GM13977 (cell line): ENCODE measurements at regions not wholly inside any gene's neighbourhood (a gene's known extent, or its start where the extent isn't known, plus 50 kb on each side); places are given as distances from the start of the nearest gene placed in this dataset.

ENCODE experiments used
- DNase-seq: peaks from one replicate; pipeline ENCODE4 v3.0.0; 2012; ENCODE audit warnings: low spot score
- in situ Hi-C: fragments of 300-500 bp; cut with MboI; formaldehyde crosslinking; loops from one replicate; pipeline ENCODE4 v1.12.0; 2022; ENCODE audit warnings: low sequenced_read_pairs, low pct_unique_long_range_greater_than_20kb, mixed read lengths, inconsistent platforms; ENCODE audit not compliant: unreplicated experiment
- TF ChIP-seq, protein P1 (sequence below): IDR thresholded peaks from 2 replicates; pipeline ENCODE4 v1.5.1; 2012; ENCODE audit warnings: mild to moderate bottlenecking, control low read depth; ENCODE audit not compliant: insufficient read depth; ENCODE audit errors: extremely low read depth, missing control alignments

DNA sequence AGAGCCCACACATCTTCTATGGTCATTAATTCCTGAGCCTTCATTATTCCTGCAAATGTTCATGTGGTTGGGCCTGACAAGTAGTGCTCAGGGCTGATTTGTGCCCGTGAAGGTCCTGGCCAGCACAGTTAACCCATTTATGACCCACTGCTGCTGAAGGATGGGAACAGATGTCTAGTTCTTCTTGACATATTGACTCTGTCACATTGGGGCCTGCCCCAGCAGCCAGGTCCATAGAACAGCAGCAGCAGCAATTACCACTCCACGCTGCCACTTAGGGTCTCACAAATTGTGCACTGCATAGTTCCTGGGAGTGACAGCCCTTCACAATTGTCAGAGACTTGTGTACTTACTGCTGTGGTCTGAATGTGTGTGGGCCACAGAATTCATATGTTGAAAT, 442.3 kb upstream of the RGPD4 start:
- in situ Hi-C loops: no loop called here
- DNase-seq: no peak

DNA sequence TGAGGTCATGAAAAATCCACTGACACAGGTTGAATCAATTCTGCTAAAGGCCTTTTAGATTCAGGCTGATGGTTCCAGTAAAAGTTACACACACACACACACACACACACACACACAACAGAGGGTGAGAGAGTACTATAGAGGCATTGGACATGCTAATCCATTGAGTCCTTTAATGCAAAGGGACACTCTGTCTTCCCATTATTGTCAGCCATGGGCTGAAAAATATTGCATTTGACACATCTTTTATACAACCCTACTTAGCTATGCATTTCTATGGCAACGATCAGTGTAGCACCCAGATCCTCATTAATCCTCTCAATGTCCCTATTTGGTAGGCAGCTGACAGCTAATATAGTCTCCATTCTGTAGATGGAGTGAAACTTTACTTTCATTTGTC, 440.8 kb upstream of the RGPD4 start:
- in situ Hi-C loops: no loop called here
- TF ChIP-seq, protein P1, sequence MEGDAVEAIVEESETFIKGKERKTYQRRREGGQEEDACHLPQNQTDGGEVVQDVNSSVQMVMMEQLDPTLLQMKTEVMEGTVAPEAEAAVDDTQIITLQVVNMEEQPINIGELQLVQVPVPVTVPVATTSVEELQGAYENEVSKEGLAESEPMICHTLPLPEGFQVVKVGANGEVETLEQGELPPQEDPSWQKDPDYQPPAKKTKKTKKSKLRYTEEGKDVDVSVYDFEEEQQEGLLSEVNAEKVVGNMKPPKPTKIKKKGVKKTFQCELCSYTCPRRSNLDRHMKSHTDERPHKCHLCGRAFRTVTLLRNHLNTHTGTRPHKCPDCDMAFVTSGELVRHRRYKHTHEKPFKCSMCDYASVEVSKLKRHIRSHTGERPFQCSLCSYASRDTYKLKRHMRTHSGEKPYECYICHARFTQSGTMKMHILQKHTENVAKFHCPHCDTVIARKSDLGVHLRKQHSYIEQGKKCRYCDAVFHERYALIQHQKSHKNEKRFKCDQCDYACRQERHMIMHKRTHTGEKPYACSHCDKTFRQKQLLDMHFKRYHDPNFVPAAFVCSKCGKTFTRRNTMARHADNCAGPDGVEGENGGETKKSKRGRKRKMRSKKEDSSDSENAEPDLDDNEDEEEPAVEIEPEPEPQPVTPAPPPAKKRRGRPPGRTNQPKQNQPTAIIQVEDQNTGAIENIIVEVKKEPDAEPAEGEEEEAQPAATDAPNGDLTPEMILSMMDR: no peak
- DNase-seq: no peak

More for the DNA sequence above, 442.3 kb upstream of the RGPD4 start:
- TF ChIP-seq, protein P1: no peak

DNA sequence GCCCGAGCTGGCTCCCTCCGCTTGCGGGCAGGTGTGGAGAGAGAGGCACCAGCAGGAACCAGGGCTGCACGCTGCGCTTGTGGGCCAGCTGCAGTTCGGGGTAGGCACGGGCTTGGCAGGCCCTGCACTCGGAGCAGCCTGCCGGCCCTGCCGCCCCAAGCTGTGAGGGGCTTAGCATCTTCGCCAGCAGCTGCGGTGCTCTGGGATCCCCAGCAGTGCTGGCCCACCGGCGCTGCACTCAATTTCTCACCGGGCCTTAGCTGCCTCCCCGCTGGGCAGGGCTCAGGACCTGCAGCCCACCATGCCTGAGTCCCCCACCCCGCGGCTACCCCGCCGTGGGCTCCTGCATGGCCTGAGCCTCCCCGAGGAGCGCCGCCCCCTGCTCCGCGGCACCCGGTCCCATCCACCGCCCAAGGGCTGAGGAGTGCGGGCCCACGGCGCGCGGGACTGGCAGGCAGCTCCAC, 434.4 kb upstream of the RGPD4 start:
- no peak for DNase-seq
- in situ Hi-C loops: no loop called here
- TF ChIP-seq, protein P1: no peak

DNA sequence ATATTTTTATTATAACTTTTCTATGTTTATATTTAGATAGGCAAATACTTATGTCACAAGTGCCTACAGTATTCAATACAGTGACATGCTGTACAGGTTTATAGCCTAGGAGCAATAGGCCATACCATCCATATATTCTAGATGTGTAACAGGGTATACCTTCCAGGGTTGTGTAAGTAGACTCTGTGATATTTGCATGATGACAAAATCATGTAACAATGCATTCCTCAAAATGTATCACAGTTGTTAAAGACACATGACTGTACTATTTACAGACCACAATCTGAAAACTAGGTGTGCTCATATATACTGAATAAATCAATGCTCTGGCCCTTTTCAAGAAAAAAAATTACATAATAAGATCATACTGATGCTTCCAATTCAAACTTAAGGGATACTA, 433.2 kb upstream of the RGPD4 start:
- no peak for DNase-seq
- in situ Hi-C loops: no loop called here
- TF ChIP-seq, protein P1: no peak

DNA sequence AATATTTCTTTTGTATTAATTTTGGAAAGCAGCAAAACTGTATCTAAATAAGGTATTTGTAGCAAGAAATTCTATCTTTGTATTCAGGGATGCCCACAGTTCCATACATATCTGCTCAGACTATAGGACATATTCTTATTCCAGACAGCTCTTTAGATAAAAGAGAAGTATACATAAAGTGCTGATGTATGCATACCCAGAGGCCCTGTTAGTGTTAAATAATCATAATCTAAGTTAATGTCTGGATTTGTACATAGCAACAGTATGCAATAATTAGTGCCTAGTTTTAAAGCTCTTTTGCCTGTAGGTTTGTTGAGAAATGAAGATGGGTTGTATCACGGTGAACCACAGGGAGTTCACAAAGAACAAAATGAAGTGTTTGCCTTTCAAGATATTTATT, 428.0 kb upstream of the RGPD4 start:
- in situ Hi-C loops: no loop called here
- DNase-seq: no peak
- TF ChIP-seq, protein P1: no peak

DNA sequence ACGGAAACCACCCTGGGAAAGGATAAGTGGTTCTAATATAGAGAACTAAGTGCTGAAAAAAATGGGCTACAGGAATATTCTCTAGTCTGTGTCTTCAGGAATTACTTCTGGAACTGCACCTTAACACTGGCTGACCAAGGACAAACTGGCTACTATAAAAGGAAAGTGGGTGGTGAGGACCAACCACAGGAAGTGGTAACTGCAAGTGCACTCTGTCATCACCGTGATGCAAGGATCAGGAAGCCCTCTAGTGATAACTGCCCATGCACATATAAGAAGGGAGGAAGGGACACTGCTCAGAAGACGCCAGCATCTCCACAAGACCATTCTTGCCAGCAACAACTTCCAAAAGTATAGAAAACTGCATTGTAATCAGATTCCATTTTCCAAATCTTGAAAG, 424.4 kb upstream of the RGPD4 start:
- DNase-seq: no peak
- TF ChIP-seq, protein P1: no peak
- in situ Hi-C loops: no loop called here

DNA sequence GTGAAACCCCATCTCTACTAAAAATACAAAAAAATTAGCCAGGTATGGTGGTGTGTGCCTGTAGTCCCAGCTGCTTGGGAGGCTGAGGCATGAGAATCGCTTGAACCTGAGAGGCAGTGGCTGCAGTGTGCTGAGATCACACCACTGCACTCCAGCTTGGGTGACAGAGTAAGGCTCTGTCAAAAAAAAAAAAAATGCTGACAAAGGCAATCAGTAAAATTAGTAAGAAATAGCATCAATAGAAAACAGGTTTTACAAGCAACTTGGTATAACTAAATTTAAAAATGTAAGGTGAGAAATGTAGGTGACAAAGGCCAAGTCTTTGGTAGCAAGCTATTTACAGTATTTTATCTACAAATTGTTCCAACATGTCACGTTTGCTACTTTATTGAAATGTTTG, 421.4 kb upstream of the RGPD4 start:
- TF ChIP-seq, protein P1: no peak
- in situ Hi-C loops: no loop called here
- DNase-seq: no peak
